HG03558 (cell line): ENCODE measurements at regions not wholly inside any gene's neighbourhood (a gene's known extent, or its start where the extent isn't known, plus 50 kb on each side); places are given as distances from the start of the nearest gene placed in this dataset.
"Not testable (repeated sequence)": the region's sequence is repeated elsewhere in the genome, so short reads cannot be mapped to it uniquely, and the experiment has no call there.

Experiments used
- ATAC-seq: cut with Tn5 transposase; IDR thresholded peaks from one replicate; pipeline ENCODE4 v1.9.1; 2021; ENCODE audit warnings: moderate number of reproducible peaks; ENCODE audit not compliant: unreplicated experiment; ENCODE audit errors: extremely low read depth

- ATAC-seq, result no peak
These were observed 95.8 kb upstream of the TBCA start for GRCh38 chr5:77871946-77872345.

- no peak for ATAC-seq
These were observed 94.9 kb upstream of the TBCA start for GRCh38 chr5:77871016-77871415.

GRCh38 chr5:77869116-77869798 lies 93.1 kb upstream of the TBCA start:
- no peak for ATAC-seq

GRCh38 chr5:77867914-77868313 lies 91.8 kb upstream of the TBCA start:
- no peak for ATAC-seq

GRCh38 chr5:77867194-77867691 lies 91.1 kb upstream of the TBCA start:
- ATAC-seq, result no peak

GRCh38 chr5:77866198-77866597 lies 90.1 kb upstream of the TBCA start:
- ATAC-seq, result no peak

- ATAC-seq, result no peak
These were observed 88.9 kb upstream of the TBCA start for GRCh38 chr5:77864997-77865396.

GRCh38 chr5:77863181-77863580 lies 87.0 kb upstream of the TBCA start:
- no peak for ATAC-seq

GRCh38 chr5:77861576-77861975 lies 85.4 kb upstream of the TBCA start:
- ATAC-seq, result no peak

GRCh38 chr5:77859306-77859705 lies 83.2 kb upstream of the TBCA start:
- ATAC-seq, result no peak

GRCh38 chr5:77858678-77859077 lies 82.5 kb upstream of the TBCA start:
- not testable (repeated sequence) for ATAC-seq

GRCh38 chr5:77855369-77855768 lies 79.2 kb upstream of the TBCA start:
- ATAC-seq, result no peak

GRCh38 chr5:77853353-77853907 lies 77.3 kb upstream of the TBCA start:
- ATAC-seq, result no peak

GRCh38 chr5:77852514-77853352 lies 76.6 kb upstream of the TBCA start:
- no peak for ATAC-seq

GRCh38 chr5:77852068-77852513 lies 76.0 kb upstream of the TBCA start:
- no peak for ATAC-seq

GRCh38 chr5:77851176-77852067 lies 75.3 kb upstream of the TBCA start:
- ATAC-seq, result no peak

GRCh38 chr5:77850536-77851175 lies 74.5 kb upstream of the TBCA start:
- ATAC-seq, result no peak

- ATAC-seq, result no peak
These were observed 73.3 kb upstream of the TBCA start for GRCh38 chr5:77849308-77849900.

GRCh38 chr5:77847814-77848290 lies 71.7 kb upstream of the TBCA start:
- ATAC-seq, result no peak
